ENCODE measurements at regions not wholly inside any gene's neighbourhood (a gene's known extent, or its start where the extent isn't known, plus 50 kb on each side); places are given as distances from the start of the nearest gene placed in this dataset.

DNA sequence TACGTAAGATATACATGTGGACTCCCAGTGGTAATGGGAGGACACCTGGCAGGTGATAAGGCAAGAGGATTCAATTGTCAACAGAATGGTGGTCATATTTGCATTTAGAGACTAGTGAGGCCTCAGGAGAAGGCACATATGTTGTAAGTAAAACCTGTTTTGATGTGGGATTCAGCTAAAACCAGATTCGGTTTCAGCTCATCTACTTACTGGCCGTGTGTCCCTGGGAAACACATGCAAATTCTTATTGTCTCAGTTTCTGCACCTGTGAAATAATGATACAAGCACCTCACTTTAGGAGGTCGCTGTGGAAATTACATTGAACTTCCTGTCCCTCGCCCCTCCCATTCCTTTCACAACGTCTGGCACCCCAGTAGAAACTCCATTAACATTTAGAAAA, 78.9 kb upstream of the FIBIN start:
- TF ChIP-seq, protein P1, sequence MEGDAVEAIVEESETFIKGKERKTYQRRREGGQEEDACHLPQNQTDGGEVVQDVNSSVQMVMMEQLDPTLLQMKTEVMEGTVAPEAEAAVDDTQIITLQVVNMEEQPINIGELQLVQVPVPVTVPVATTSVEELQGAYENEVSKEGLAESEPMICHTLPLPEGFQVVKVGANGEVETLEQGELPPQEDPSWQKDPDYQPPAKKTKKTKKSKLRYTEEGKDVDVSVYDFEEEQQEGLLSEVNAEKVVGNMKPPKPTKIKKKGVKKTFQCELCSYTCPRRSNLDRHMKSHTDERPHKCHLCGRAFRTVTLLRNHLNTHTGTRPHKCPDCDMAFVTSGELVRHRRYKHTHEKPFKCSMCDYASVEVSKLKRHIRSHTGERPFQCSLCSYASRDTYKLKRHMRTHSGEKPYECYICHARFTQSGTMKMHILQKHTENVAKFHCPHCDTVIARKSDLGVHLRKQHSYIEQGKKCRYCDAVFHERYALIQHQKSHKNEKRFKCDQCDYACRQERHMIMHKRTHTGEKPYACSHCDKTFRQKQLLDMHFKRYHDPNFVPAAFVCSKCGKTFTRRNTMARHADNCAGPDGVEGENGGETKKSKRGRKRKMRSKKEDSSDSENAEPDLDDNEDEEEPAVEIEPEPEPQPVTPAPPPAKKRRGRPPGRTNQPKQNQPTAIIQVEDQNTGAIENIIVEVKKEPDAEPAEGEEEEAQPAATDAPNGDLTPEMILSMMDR (IDR thresholded peaks at IDR 0.05), result no peak
- no peak for TF ChIP-seq POLR2A (IDR thresholded peaks at IDR 0.05)
